HL-60 (cell line): ENCODE measurements at regions not wholly inside any gene's neighbourhood (a gene's known extent, or its start where the extent isn't known, plus 50 kb on each side); places are given as distances from the start of the nearest gene placed in this dataset.

Experiments used
- DNase-seq, 2 experiments: peaks; one replicate each; pipeline ENCODE4 v3.0.0-alpha.2; 2010 to 2020; ENCODE audit warnings: low read depth in 1 of 2, low spot score in 1 of 2
- H3K27ac ChIP-seq: fragments of 250-450 bp; sonication (Bioruptor Pico); replicated peaks from 2 replicates; pipeline ENCODE4 v1.5.1; 2020; ENCODE audit warnings: mild to moderate bottlenecking, moderate library complexity
- H3K27me3 ChIP-seq: fragments of 250-450 bp; sonication (Bioruptor Pico); 2 replicates; pipeline ENCODE4 v1.5.1; 2021; ENCODE audit warnings: mild to moderate bottlenecking, moderate library complexity; ENCODE audit not compliant: insufficient read depth, poor library complexity, severe bottlenecking
- H3K4me3 ChIP-seq: replicated peaks from 2 replicates; pipeline ENCODE4 v1.5.1; 2011; ENCODE audit warnings: mild to moderate bottlenecking, control low read depth, low read length; ENCODE audit not compliant: insufficient read depth
- CTCF ChIP-seq: IDR thresholded peaks from one replicate; pipeline ENCODE4 v1.5.1; 2011; ENCODE audit warnings: low read length, control low read depth, inconsistent platforms; ENCODE audit not compliant: insufficient read depth
- GABPA ChIP-seq: IDR thresholded peaks from 2 replicates; pipeline ENCODE4 v1.6.1; 2012; ENCODE audit warnings: low read depth
- POLR2AphosphoS5 ChIP-seq: IDR thresholded peaks from 2 replicates; pipeline ENCODE4 v1.6.1; 2012; ENCODE audit warnings: low read depth
- REST ChIP-seq: IDR thresholded peaks from 2 replicates; pipeline ENCODE4 v1.6.1; 2012; ENCODE audit warnings: low read depth; ENCODE audit not compliant: insufficient replicate concordance
- SPI1 ChIP-seq: IDR thresholded peaks from 2 replicates; pipeline ENCODE4 v1.6.1; 2012; ENCODE audit warnings: low read depth, mild to moderate bottlenecking, borderline replicate concordance

- TF ChIP-seq POLR2AphosphoS5: no peak
- no peak for TF ChIP-seq GABPA
- no peak for TF ChIP-seq SPI1
- no peak for TF ChIP-seq REST
- no peak for TF ChIP-seq CTCF
- Histone ChIP-seq H3K27ac (no peak overlapping the region), H3K4me3 (no peak overlapping the region), H3K27me3 (no peaks in the 10 kb centered on the region)
- DNase-seq: no peak
These were observed 605.5 kb downstream of the MID1IP1 start for GRCh38 chrX:39406799-39407198.

- Histone ChIP-seq H3K27me3 (no peaks in the 10 kb centered on the region), H3K27ac (no peak overlapping the region), H3K4me3 (no peak overlapping the region)
- no peak for DNase-seq
- TF ChIP-seq REST (no peak), POLR2AphosphoS5 (no peak), GABPA (no peak), CTCF (no peak), SPI1 (no peak)
These were observed 608.1 kb downstream of the MID1IP1 start for GRCh38 chrX:39409246-39409917.

- TF ChIP-seq SPI1 (no peak), POLR2AphosphoS5 (no peak), CTCF (no peak), REST (no peak), GABPA (no peak)
- no peaks in the 10 kb centered on the region for H3K27me3 ChIP-seq
- H3K4me3 ChIP-seq: no peak overlapping the region
- H3K27ac ChIP-seq: no peak overlapping the region
- DNase-seq: no peak
These were observed 613.1 kb downstream of the MID1IP1 start for GRCh38 chrX:39414290-39414854.
